ENCODE measurements at regions not wholly inside any gene's neighbourhood (a gene's known extent, or its start where the extent isn't known, plus 50 kb on each side); places are given as distances from the start of the nearest gene placed in this dataset.
"Not testable (repeated sequence)": the region's sequence is repeated elsewhere in the genome, so short reads cannot be mapped to it uniquely, and the experiment has no call there.

- Histone ChIP-seq H3K27ac (no peak overlapping the region), H3K9me3 (no peaks in the 10 kb centered on the region), H3K4me1 (no peaks in the 10 kb centered on the region), H3K27me3 (no peaks in the 10 kb centered on the region), H3K36me3 (no peaks in the 10 kb centered on the region), H3K4me3 (no peak overlapping the region)
- ATAC-seq (no peak), DNase-seq (no peak)
- intact Hi-C loops (cut with DNase I): no loop called here
- TF ChIP-seq CTCF (IDR thresholded peaks at IDR 0.05): no peak
Observed at GRCh38 chr4:189861101-189861500, 79.6 kb upstream of the FRG1 start.

GRCh38 chr4:189869236-189869635 lies 71.4 kb upstream of the FRG1 start:
- DNase-seq (no peak), ATAC-seq (no peak)
- no peak for TF ChIP-seq CTCF (IDR thresholded peaks at IDR 0.05)
- 65 to 87% methylated on average over 6 to 7 of the region's 7 CpGs for WGBS, 2 donors
- Histone ChIP-seq H3K4me3 (no peak overlapping the region), H3K27me3 (no peaks in the 10 kb centered on the region), H3K36me3 (no peaks in the 10 kb centered on the region), H3K9me3 (no peaks in the 10 kb centered on the region), H3K4me1 (no peaks in the 10 kb centered on the region), H3K27ac (no peak overlapping the region)
- intact Hi-C loops (cut with DNase I): no loop called here

GRCh38 chr4:189870511-189871234 lies 70.0 kb upstream of the FRG1 start:
- intact Hi-C loops (cut with DNase I): no loop called here
- DNase-seq (no peak), ATAC-seq (no peak)
- WGBS, 2 donors: 82 to 88% methylated on average over 9 of the region's 9 CpGs
- Histone ChIP-seq H3K27ac (no peak overlapping the region), H3K9me3 (no peaks in the 10 kb centered on the region), H3K36me3 (no peaks in the 10 kb centered on the region), H3K4me3 (no peak overlapping the region), H3K27me3 (no peaks in the 10 kb centered on the region), H3K4me1 (no peaks in the 10 kb centered on the region)
- TF ChIP-seq CTCF (IDR thresholded peaks at IDR 0.05): no peak

GRCh38 chr4:189874591-189874990 lies 66.1 kb upstream of the FRG1 start:
- Histone ChIP-seq H3K4me3 (no peak overlapping the region), H3K4me1 (no peaks in the 10 kb centered on the region), H3K9me3 (peaks cover 0 to 4% (median 0%) of the 10 kb centered on the region in 11 donors), H3K27ac (no peak overlapping the region), H3K36me3 (no peaks in the 10 kb centered on the region), H3K27me3 (no peaks in the 10 kb centered on the region)
- no peak for TF ChIP-seq CTCF (IDR thresholded peaks at IDR 0.05)
- WGBS, 2 donors: 47 to 57% methylated on average over 2 of the region's 2 CpGs
- DNase-seq: no peak
- intact Hi-C loops (cut with DNase I): no loop called here
- no peak for ATAC-seq

GRCh38 chr4:189881190-189881589 lies 59.5 kb upstream of the FRG1 start:
- H3K9me3 ChIP-seq; H3K4me3 ChIP-seq; intact Hi-C loops (cut with DNase I); ATAC-seq; H3K27ac ChIP-seq; H3K4me1 ChIP-seq; H3K27me3 ChIP-seq; H3K36me3 ChIP-seq: not testable (repeated sequence)
- DNase-seq: peak in 1 of 2 donors; percentile 23
- 82 to 95% methylated on average over 15 of the region's 15 CpGs for WGBS, 2 donors

- DNase-seq; ATAC-seq; H3K27me3 ChIP-seq; H3K4me3 ChIP-seq; H3K36me3 ChIP-seq; H3K27ac ChIP-seq; intact Hi-C loops (cut with DNase I); H3K4me1 ChIP-seq: not testable (repeated sequence)
- peaks cover 0 to 16% (median 0%) of the 10 kb centered on the region in 11 donors for H3K9me3 ChIP-seq
- WGBS, 2 donors: 75 to 83% methylated on average over 4 of the region's 4 CpGs
Observed at GRCh38 chr4:189888407-189888806, 52.3 kb upstream of the FRG1 start.
